Brain microvascular endothelial cell (primary cell): ENCODE measurements at regions not wholly inside any gene's neighbourhood (a gene's known extent, or its start where the extent isn't known, plus 50 kb on each side); places are given as distances from the start of the nearest gene placed in this dataset.

ENCODE experiments used
- DNase-seq: peaks from one replicate; pipeline ENCODE4 v3.0.0-alpha.2; 2020
- H3K27ac ChIP-seq: fragments of 250-450 bp; sonication (Bioruptor Pico); 2 replicates; pipeline ENCODE4 v1.5.1; 2020; ENCODE audit warnings: mild to moderate bottlenecking, moderate library complexity
- H3K27me3 ChIP-seq: fragments of 250-450 bp; sonication (Bioruptor Pico); replicated peaks from 2 replicates; pipeline ENCODE4 v1.5.1; 2020; ENCODE audit warnings: mild to moderate bottlenecking
- H3K36me3 ChIP-seq: fragments of 250-450 bp; sonication (Bioruptor Pico); replicated peaks from 2 replicates; pipeline ENCODE4 v1.5.1; 2020; ENCODE audit warnings: mild to moderate bottlenecking
- H3K4me3 ChIP-seq: 2 replicates; pipeline ENCODE4 v1.5.1; 2011; ENCODE audit warnings: low read depth, mild to moderate bottlenecking, control low read depth, low read length, moderate library complexity
- in situ Hi-C: cut with HindIII; loops from 2 replicates; pipeline ENCODE4 v1.10.0; 2017; ENCODE audit warnings: low sequenced_read_pairs, low pct_ligation_motif_present
- TF ChIP-seq, protein P1 (sequence below): IDR thresholded peaks from 2 replicates; pipeline ENCODE4 v1.5.1; 2011; ENCODE audit warnings: low read depth, mild to moderate bottlenecking, moderate library complexity, low read length, control low read depth, inconsistent platforms; ENCODE audit errors: missing control alignments

GRCh38 chr15:48058371-48058770 lies 62.4 kb upstream of the SLC24A5 start:
- in situ Hi-C loops = no loop called here
- Histone ChIP-seq H3K27ac (no peak overlapping the region), H3K4me3 (no peak overlapping the region), H3K27me3 (no peaks in the 10 kb centered on the region), H3K36me3 (no peaks in the 10 kb centered on the region)
- DNase-seq = no peak
- TF ChIP-seq, protein P1, sequence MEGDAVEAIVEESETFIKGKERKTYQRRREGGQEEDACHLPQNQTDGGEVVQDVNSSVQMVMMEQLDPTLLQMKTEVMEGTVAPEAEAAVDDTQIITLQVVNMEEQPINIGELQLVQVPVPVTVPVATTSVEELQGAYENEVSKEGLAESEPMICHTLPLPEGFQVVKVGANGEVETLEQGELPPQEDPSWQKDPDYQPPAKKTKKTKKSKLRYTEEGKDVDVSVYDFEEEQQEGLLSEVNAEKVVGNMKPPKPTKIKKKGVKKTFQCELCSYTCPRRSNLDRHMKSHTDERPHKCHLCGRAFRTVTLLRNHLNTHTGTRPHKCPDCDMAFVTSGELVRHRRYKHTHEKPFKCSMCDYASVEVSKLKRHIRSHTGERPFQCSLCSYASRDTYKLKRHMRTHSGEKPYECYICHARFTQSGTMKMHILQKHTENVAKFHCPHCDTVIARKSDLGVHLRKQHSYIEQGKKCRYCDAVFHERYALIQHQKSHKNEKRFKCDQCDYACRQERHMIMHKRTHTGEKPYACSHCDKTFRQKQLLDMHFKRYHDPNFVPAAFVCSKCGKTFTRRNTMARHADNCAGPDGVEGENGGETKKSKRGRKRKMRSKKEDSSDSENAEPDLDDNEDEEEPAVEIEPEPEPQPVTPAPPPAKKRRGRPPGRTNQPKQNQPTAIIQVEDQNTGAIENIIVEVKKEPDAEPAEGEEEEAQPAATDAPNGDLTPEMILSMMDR = no peak

DNA sequence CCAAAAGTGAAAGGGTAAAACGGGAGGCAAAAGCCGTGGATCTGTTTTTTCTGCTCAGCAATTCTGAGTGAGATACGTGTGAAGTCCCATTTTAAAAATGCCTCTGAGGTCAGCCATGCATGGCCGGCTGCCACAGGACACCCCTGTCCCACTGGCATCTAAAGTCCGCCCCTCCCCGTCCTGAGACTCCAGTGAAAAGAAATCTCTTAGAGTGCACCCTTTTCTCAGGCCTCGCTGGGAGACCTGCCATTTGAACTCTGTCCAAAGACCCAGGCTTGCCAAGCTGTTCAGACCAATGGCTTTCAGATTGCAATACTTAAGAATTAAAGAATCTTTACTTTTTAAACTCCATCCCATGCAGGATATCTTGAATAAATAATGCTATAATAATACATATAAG lies 61.0 kb upstream of the SLC24A5 start:
- H3K27me3 ChIP-seq = no peaks in the 10 kb centered on the region
- TF ChIP-seq, protein P1 = no peak
- in situ Hi-C loops = no loop called here
- no peak for DNase-seq
- H3K27ac ChIP-seq = no peak overlapping the region
- H3K36me3 ChIP-seq = no peaks in the 10 kb centered on the region
- H3K4me3 ChIP-seq = no peak overlapping the region

DNA sequence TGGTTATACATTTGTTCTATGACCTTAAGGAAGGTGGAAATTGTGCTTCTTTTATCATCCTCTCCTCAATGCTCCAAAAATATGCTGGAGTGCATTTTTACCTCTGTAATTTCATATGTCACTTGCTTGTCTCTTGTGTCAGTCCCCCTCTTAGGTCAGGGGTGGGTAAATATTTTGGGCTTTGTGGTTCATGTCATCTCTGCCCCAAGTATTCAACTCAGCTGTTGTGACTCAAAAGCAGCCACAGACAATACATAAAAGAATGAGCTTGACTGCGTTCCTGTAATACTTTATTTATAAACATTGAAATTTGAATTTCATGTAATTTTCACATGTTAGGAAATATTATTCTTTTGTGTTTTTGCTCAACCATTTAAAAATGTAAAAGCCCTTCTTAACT lies 60.4 kb upstream of the SLC24A5 start:
- DNase-seq = no peak
- Histone ChIP-seq H3K4me3 (no peak overlapping the region), H3K27me3 (no peaks in the 10 kb centered on the region), H3K36me3 (no peaks in the 10 kb centered on the region), H3K27ac (no peak overlapping the region)
- in situ Hi-C loops = no loop called here
- TF ChIP-seq, protein P1 = no peak

GRCh38 chr15:48061605-48062004 lies 59.2 kb upstream of the SLC24A5 start:
- Histone ChIP-seq H3K27me3 (no peaks in the 10 kb centered on the region), H3K27ac (no peak overlapping the region), H3K4me3 (no peak overlapping the region), H3K36me3 (no peaks in the 10 kb centered on the region)
- DNase-seq = no peak
- in situ Hi-C loops = no loop called here
- TF ChIP-seq, protein P1 = no peak

DNA sequence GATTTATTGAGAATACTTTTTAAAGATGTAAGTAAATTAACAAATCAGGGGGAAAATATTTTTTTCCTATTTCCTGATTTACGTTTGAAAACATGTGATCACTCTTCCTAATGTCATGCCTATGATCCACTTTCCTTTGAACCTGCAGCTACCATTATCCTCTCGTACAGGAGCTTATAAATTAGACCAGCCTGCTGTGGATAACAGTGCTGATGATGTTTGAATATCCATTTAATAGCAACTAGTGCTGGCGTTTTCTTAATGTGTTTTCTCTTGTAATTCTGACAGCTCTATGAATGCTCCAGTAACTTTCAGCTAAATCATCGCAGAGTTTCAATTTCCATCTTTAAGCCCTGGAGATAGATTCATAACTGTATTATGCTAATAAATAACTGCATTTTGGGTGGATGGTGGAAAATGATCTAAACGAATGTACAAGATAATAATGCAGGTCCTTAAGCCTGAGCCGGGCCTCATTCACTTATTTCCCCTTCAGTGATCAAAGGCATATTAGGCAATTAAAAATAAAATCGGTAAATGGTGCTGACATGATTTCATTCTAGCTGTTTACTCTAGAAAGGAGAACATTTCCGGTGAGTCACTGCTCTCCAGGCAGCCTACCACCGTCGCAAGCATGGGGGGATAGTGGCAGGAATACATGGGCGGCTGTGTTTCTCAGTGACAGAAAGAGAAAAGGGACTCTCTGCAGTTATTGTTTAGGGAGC lies 58.5 kb upstream of the SLC24A5 start:
- Histone ChIP-seq H3K4me3 (no peak overlapping the region), H3K27ac (no peak overlapping the region), H3K36me3 (no peaks in the 10 kb centered on the region), H3K27me3 (no peaks in the 10 kb centered on the region)
- DNase-seq = peak; percentile 44
- in situ Hi-C loops = no loop called here
- TF ChIP-seq, protein P1 = no peak

DNA sequence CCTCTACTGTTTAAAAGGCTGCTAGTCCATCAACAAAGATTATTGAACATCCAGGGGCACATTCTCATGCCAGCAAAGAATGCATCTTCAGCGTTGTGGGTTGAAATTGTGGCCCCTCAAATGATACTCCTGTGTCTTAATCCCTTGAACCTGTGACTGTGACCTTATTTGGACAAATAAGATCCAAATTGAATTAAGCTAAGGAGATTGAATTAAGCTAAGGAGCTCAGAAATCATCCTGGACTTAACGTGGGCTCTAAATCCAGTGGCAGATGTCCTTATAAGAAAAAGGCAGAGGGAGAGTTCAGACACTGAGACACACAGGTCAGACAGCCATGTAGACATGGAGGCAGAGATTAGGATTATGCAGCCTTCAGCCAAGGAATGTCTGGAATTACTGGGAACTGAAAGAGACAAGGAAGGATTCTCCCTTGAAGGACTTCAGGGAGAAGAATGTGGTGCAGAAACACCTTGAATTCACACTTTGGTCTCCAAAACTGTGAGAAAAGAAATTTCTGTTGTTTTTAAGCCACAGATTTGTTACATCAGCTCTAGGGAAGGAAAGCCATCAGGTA lies 57.3 kb upstream of the SLC24A5 start:
- Histone ChIP-seq H3K27ac (no peak overlapping the region), H3K4me3 (no peak overlapping the region), H3K27me3 (no peaks in the 10 kb centered on the region), H3K36me3 (no peaks in the 10 kb centered on the region)
- DNase-seq = no peak
- in situ Hi-C loops = no loop called here
- TF ChIP-seq, protein P1 = no peak
